SK-N-SH treated with all-trans-retinoic acid at 6 μM for 48 hours (cell line): ENCODE measurements at regions not wholly inside any gene's neighbourhood (a gene's known extent, or its start where the extent isn't known, plus 50 kb on each side); places are given as distances from the start of the nearest gene placed in this dataset.

Experiments used
- ATAC-seq: fragments of 200-7000 bp; cut with Tn5 transposase; 3 replicates; pipeline ENCODE4 v1.9.1; 2020; ENCODE audit warnings: mild to moderate bottlenecking, moderate library complexity
- ARNTL ChIP-seq: fragments of 450-650 bp; formaldehyde crosslinking; IDR thresholded peaks from 2 replicates; pipeline ENCODE4 v1.5.0; 2020; ENCODE audit warnings: low read depth, mild to moderate bottlenecking, moderate library complexity, borderline replicate concordance
- BACH2 ChIP-seq: fragments of 250-450 bp; sonication (Bioruptor Pico); IDR thresholded peaks from 2 replicates; pipeline ENCODE4 v1.9.0; 2021; ENCODE audit warnings: mild to moderate bottlenecking, borderline replicate concordance
- CSDC2 ChIP-seq: fragments of 250-450 bp; sonication (Bioruptor Pico); IDR thresholded peaks from 2 replicates; pipeline ENCODE4 v1.5.0; 2020; ENCODE audit warnings: mild to moderate bottlenecking, moderate library complexity
- ESRRG ChIP-seq: fragments of 250-450 bp; sonication (Bioruptor Pico); IDR thresholded peaks from 2 replicates; pipeline ENCODE4 v1.6.1; 2021; ENCODE audit warnings: mild to moderate bottlenecking
- GLIS3 ChIP-seq: fragments of 250-450 bp; sonication (Bioruptor Pico); IDR thresholded peaks from 2 replicates; pipeline ENCODE4 v1.5.0; 2020; ENCODE audit warnings: mild to moderate bottlenecking, moderate library complexity
- ISL1 ChIP-seq: fragments of 250-450 bp; sonication (Bioruptor Pico); IDR thresholded peaks from 2 replicates; pipeline ENCODE4 v2.1.2; 2022; ENCODE audit warnings: mild to moderate bottlenecking, moderate library complexity
- OSR1 ChIP-seq: fragments of 250-450 bp; sonication (Bioruptor Pico); IDR thresholded peaks from 2 replicates; pipeline ENCODE4 v1.8.0; 2022; ENCODE audit warnings: moderate library complexity, mild to moderate bottlenecking, inconsistent platforms
- PPARA ChIP-seq: fragments of 250-450 bp; sonication (Bioruptor Pico); IDR thresholded peaks from 2 replicates; pipeline ENCODE4 v1.5.0; 2020; ENCODE audit warnings: mild to moderate bottlenecking, borderline replicate concordance
- RARB ChIP-seq: fragments of 250-450 bp; sonication (Bioruptor Pico); IDR thresholded peaks from 2 replicates; pipeline ENCODE4 v1.8.0; 2021; ENCODE audit warnings: mild to moderate bottlenecking, moderate library complexity
- SNAI2 ChIP-seq: fragments of 250-450 bp; sonication (Bioruptor Pico); IDR thresholded peaks from 2 replicates; pipeline ENCODE4 v1.5.0; 2020; ENCODE audit warnings: mild to moderate bottlenecking, moderate library complexity
- TCF4 ChIP-seq: fragments of 250-450 bp; sonication (Bioruptor Pico); IDR thresholded peaks from 2 replicates; pipeline ENCODE4 v1.8.0; 2021; ENCODE audit warnings: mild to moderate bottlenecking, moderate library complexity, borderline replicate concordance
- TOX ChIP-seq: fragments of 250-450 bp; sonication (Bioruptor Pico); IDR thresholded peaks from 2 replicates; pipeline ENCODE4 v1.8.0; 2021; ENCODE audit warnings: mild to moderate bottlenecking, moderate library complexity, borderline replicate concordance
- ZFP3 ChIP-seq: fragments of 250-450 bp; sonication (Bioruptor Pico); IDR thresholded peaks from 2 replicates; pipeline ENCODE4 v1.5.0; 2020; ENCODE audit warnings: mild to moderate bottlenecking, moderate library complexity
- ZFP30 ChIP-seq: fragments of 450-650 bp; formaldehyde crosslinking; IDR thresholded peaks from 2 replicates; pipeline ENCODE4 v1.5.0; 2022; ENCODE audit warnings: mild to moderate bottlenecking, moderate library complexity
- ZNF565 ChIP-seq: fragments of 450-650 bp; formaldehyde crosslinking; conservative IDR thresholded peaks from 2 replicates; pipeline ENCODE4 v1.5.0; 2020; ENCODE audit warnings: low read depth, mild to moderate bottlenecking, moderate library complexity
- ZNF8 ChIP-seq: fragments of 450-650 bp; formaldehyde crosslinking; IDR thresholded peaks from 2 replicates; pipeline ENCODE4 v1.5.0; 2020; ENCODE audit warnings: mild to moderate bottlenecking, moderate library complexity
- TF ChIP-seq, protein P1 (sequence below): fragments of 250-450 bp; sonication (Bioruptor Pico); IDR thresholded peaks from 2 replicates; pipeline ENCODE4 v1.5.1; 2020; ENCODE audit warnings: low read depth, mild to moderate bottlenecking, moderate library complexity
- TF ChIP-seq, protein P2 (sequence below): fragments of 250-450 bp; sonication (Bioruptor Pico); IDR thresholded peaks from 2 replicates; pipeline ENCODE4 v1.8.0; 2020; ENCODE audit warnings: mild to moderate bottlenecking, moderate library complexity, borderline replicate concordance
- TF ChIP-seq, protein P3 (sequence below): fragments of 250-450 bp; sonication (Bioruptor Pico); IDR thresholded peaks from 2 replicates; pipeline ENCODE4 v1.8.0; 2021; ENCODE audit warnings: low read depth, mild to moderate bottlenecking, moderate library complexity, borderline replicate concordance
- TF ChIP-seq, protein P4 (sequence below): fragments of 250-450 bp; sonication (Bioruptor Pico); IDR thresholded peaks from 2 replicates; pipeline ENCODE4 v1.5.1; 2021; ENCODE audit warnings: mild to moderate bottlenecking, moderate library complexity
- TF ChIP-seq, protein P5 (sequence below): fragments of 250-450 bp; sonication (Bioruptor Pico); IDR thresholded peaks from 2 replicates; pipeline ENCODE4 v1.5.0; 2020; ENCODE audit warnings: mild to moderate bottlenecking, moderate library complexity

DNA sequence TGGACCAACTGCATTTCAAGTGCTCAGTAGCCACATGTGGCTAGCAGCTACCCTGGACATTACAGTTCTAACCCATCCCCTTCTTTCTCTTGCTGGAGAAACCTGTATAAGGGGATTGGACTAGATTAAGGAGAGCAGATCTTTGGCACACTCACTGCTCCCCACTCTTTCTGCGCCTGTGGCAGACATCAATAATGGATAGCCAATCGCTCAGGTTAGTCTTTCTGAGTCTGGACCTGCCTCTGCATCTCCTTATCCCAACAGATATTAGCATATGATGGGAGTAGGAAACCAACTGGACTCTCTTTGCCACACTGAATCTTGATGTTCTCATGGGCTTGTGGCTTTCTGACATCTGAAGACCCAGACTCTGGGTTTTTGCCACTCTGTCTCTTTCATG is 81.7 kb downstream of the IRX5 start:
- no peak for TF ChIP-seq PPARA (CRISPR knock-in tag)
- TF ChIP-seq, all 23 proteins: peak for 0
- no peak for ATAC-seq

DNA sequence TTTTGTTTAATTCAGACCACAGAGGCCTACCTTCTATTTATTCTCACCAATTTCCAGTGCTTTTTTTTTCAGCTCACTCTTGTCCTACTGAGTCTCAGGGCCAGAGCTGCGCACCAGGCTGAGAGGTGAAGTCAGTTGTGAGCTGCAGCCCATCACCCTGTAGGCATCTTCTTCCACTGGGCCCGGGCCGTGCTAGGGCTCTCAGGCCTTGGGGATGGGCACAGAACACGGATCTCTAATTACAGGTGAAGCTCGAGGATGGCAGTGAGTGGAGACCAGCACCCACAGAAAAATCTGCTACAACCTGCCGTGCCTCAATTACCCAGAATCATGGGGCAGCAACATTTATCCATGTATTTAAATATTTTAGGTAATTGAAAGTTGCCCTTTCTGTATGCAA is 82.1 kb downstream of the IRX5 start:
- no peak for ATAC-seq
- no peak for TF ChIP-seq ZFP3 (CRISPR knock-in tag)
- TF ChIP-seq, protein P1, sequence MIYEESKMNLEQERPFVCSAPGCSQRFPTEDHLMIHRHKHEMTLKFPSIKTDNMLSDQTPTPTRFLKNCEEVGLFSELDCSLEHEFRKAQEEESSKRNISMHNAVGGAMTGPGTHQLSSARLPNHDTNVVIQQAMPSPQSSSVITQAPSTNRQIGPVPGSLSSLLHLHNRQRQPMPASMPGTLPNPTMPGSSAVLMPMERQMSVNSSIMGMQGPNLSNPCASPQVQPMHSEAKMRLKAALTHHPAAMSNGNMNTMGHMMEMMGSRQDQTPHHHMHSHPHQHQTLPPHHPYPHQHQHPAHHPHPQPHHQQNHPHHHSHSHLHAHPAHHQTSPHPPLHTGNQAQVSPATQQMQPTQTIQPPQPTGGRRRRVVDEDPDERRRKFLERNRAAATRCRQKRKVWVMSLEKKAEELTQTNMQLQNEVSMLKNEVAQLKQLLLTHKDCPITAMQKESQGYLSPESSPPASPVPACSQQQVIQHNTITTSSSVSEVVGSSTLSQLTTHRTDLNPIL (CRISPR knock-in tag), result no peak
- no peak for TF ChIP-seq ZFP30 (CRISPR knock-in tag)
- TF ChIP-seq, protein P2, sequence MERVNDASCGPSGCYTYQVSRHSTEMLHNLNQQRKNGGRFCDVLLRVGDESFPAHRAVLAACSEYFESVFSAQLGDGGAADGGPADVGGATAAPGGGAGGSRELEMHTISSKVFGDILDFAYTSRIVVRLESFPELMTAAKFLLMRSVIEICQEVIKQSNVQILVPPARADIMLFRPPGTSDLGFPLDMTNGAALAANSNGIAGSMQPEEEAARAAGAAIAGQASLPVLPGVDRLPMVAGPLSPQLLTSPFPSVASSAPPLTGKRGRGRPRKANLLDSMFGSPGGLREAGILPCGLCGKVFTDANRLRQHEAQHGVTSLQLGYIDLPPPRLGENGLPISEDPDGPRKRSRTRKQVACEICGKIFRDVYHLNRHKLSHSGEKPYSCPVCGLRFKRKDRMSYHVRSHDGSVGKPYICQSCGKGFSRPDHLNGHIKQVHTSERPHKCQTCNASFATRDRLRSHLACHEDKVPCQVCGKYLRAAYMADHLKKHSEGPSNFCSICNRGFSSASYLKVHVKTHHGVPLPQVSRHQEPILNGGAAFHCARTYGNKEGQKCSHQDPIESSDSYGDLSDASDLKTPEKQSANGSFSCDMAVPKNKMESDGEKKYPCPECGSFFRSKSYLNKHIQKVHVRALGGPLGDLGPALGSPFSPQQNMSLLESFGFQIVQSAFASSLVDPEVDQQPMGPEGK, result no peak
- no peak for TF ChIP-seq PPARA (CRISPR knock-in tag)
- no peak for TF ChIP-seq BACH2 (CRISPR knock-in tag)
- TF ChIP-seq, protein P3, sequence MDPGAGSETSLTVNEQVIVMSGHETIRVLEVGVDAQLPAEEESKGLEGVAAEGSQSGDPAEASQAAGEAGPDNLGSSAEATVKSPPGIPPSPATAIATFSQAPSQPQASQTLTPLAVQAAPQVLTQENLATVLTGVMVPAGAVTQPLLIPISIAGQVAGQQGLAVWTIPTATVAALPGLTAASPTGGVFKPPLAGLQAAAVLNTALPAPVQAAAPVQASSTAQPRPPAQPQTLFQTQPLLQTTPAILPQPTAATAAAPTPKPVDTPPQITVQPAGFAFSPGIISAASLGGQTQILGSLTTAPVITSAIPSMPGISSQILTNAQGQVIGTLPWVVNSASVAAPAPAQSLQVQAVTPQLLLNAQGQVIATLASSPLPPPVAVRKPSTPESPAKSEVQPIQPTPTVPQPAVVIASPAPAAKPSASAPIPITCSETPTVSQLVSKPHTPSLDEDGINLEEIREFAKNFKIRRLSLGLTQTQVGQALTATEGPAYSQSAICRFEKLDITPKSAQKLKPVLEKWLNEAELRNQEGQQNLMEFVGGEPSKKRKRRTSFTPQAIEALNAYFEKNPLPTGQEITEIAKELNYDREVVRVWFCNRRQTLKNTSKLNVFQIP (CRISPR knock-in tag), result no peak
- no peak for TF ChIP-seq CSDC2 (CRISPR knock-in tag)
- TF ChIP-seq RARB (CRISPR knock-in tag), result no peak
- TF ChIP-seq, protein P4, sequence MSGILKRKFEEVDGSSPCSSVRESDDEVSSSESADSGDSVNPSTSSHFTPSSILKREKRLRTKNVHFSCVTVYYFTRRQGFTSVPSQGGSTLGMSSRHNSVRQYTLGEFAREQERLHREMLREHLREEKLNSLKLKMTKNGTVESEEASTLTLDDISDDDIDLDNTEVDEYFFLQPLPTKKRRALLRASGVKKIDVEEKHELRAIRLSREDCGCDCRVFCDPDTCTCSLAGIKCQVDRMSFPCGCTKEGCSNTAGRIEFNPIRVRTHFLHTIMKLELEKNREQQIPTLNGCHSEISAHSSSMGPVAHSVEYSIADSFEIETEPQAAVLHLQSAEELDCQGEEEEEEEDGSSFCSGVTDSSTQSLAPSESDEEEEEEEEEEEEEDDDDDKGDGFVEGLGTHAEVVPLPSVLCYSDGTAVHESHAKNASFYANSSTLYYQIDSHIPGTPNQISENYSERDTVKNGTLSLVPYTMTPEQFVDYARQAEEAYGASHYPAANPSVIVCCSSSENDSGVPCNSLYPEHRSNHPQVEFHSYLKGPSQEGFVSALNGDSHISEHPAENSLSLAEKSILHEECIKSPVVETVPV (CRISPR knock-in tag), result no peak
- no peak for TF ChIP-seq ZNF565
- TF ChIP-seq OSR1, result no peak
- no peak for TF ChIP-seq ISL1 (CRISPR knock-in tag)
- TF ChIP-seq GLIS3, result no peak

DNA sequence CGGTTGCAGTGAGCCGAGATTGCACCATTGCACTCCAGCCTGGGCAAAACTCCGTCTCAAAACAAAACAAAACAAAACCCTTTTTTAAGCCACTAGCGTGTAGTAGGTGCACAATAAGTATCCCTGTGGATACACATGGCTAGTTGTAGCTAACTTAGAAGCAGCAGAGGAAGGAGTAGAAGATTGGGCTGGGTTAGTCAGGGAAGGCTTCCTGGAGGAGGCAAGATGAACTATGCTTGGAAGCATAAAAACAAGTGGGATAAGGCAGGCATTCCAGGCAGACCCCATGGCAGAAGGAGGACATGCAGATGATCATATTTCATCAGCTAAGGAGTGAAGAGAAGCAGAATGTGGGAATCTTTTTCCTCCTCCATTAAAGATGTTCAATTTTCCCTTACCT is 83.4 kb downstream of the IRX5 start:
- ATAC-seq, result no peak
- TF ChIP-seq TCF4 (CRISPR knock-in tag) (no peak), ZFP3 (CRISPR knock-in tag) (no peak), TOX (CRISPR knock-in tag) (no peak), GLIS3 (no peak), ARNTL (no peak), RARB (CRISPR knock-in tag) (no peak), ZNF565 (no peak), ISL1 (CRISPR knock-in tag) (no peak), PPARA (CRISPR knock-in tag) (no peak), BACH2 (CRISPR knock-in tag) (no peak), ESRRG (CRISPR knock-in tag) (no peak), ZFP30 (CRISPR knock-in tag) (no peak), SNAI2 (CRISPR knock-in tag) (no peak), ZNF8 (CRISPR knock-in tag) (no peak)
- TF ChIP-seq, protein P3 (CRISPR knock-in tag), result no peak
- TF ChIP-seq, protein P5, sequence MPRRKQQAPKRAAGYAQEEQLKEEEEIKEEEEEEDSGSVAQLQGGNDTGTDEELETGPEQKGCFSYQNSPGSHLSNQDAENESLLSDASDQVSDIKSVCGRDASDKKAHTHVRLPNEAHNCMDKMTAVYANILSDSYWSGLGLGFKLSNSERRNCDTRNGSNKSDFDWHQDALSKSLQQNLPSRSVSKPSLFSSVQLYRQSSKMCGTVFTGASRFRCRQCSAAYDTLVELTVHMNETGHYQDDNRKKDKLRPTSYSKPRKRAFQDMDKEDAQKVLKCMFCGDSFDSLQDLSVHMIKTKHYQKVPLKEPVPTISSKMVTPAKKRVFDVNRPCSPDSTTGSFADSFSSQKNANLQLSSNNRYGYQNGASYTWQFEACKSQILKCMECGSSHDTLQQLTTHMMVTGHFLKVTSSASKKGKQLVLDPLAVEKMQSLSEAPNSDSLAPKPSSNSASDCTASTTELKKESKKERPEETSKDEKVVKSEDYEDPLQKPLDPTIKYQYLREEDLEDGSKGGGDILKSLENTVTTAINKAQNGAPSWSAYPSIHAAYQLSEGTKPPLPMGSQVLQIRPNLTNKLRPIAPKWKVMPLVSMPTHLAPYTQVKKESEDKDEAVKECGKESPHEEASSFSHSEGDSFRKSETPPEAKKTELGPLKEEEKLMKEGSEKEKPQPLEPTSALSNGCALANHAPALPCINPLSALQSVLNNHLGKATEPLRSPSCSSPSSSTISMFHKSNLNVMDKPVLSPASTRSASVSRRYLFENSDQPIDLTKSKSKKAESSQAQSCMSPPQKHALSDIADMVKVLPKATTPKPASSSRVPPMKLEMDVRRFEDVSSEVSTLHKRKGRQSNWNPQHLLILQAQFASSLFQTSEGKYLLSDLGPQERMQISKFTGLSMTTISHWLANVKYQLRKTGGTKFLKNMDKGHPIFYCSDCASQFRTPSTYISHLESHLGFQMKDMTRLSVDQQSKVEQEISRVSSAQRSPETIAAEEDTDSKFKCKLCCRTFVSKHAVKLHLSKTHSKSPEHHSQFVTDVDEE (CRISPR knock-in tag), result no peak
- TF ChIP-seq, protein P2, result no peak
- TF ChIP-seq, protein P1 (CRISPR knock-in tag), result no peak
- TF ChIP-seq, protein P4 (CRISPR knock-in tag), result no peak
